A549 (cell line): ENCODE measurements at regions not wholly inside any gene's neighbourhood (a gene's known extent, or its start where the extent isn't known, plus 50 kb on each side); places are given as distances from the start of the nearest gene placed in this dataset.
"Not testable (repeated sequence)": the region's sequence is repeated elsewhere in the genome, so short reads cannot be mapped to it uniquely, and the experiment has no call there.

ENCODE experiments used
- ATAC-seq, 2 experiments: fragments of 200-7000 bp in 1 of 2; fragments of >200 bp in 1 of 2; cut with Nextera tagmentation in 1 of 2; cut with Tn5 transposase in 1 of 2; 3 replicates each; pipeline versions ENCODE4 v1.8.0 to v1.9.1; 2018 to 2020; ENCODE audit warnings: mild to moderate bottlenecking in 1 of 2, moderate library complexity in 1 of 2
- CTCF ChIA-PET: fragments of 300-600 bp; sonication (Branson Sonifier 250); formaldehyde crosslinking; extraction: SDS; loops from one replicate; lab custom pipeline; 2021; ENCODE audit warnings: antibody characterized with exemption, inconsistent platforms; lab: Yijun Ruan, JAX
- POLR2A ChIA-PET: fragments of 350-600 bp; formaldehyde crosslinking; extraction: SDS; loops from one replicate; lab custom pipeline; 2021; ENCODE audit warnings: antibody characterized with exemption, inconsistent platforms; lab: Yijun Ruan, JAX
- DNase-seq, 2 experiments: peaks; one replicate each; pipeline versions ENCODE4 v3.0.0 to v3.0.0-alpha.2; 2011 to 2016; ENCODE audit warnings: low read depth in 1 of 2, low spot score in 1 of 2
- FAIRE-seq: peaks from 2 replicates; lab custom pipeline; 2011; peaks lifted over from hg19 to GRCh38; lab: Jason Lieb, UNC
- H3K27ac ChIP-seq, 2 experiments: fragments of >200 bp; sonication (Bioruptor Twin); formaldehyde crosslinking; 3 replicates each; pipeline ENCODE4 v1.5.1; 2016 to 2017
- H3K4me1 ChIP-seq: fragments of >200 bp; sonication (Bioruptor Twin); formaldehyde crosslinking; 3 replicates; pipeline ENCODE4 v1.6.1; 2016
- H3K4me2 ChIP-seq: fragments of >200 bp; sonication (Bioruptor Twin); formaldehyde crosslinking; 3 replicates; pipeline ENCODE4 v1.6.1; 2016
- H3K4me3 ChIP-seq: fragments of >200 bp; sonication (Bioruptor Twin); formaldehyde crosslinking; 3 replicates; pipeline ENCODE4 v1.5.1; 2016
- H3K9me3 ChIP-seq: fragments of >200 bp; sonication (Bioruptor Twin); formaldehyde crosslinking; 3 replicates; pipeline ENCODE4 v1.6.1; 2016
- ATOH8 ChIP-seq: fragments of 250-450 bp; sonication (Bioruptor Pico); IDR thresholded peaks from 2 replicates; pipeline ENCODE4 v1.5.0; 2020; ENCODE audit warnings: low read depth, mild to moderate bottlenecking, moderate library complexity
- CHD2 ChIP-seq: fragments of 150-350 bp; IDR thresholded peaks from 2 replicates; pipeline ENCODE4 v1.6.1; 2014; ENCODE audit warnings: low read length; ENCODE audit not compliant: partially characterized antibody
- EHMT2 ChIP-seq: fragments of 200-600 bp; sonication (generic); IDR thresholded peaks from 2 replicates; pipeline ENCODE4 v1.6.1; 2016; ENCODE audit warnings: antibody characterized with exemption, low read depth, mild to moderate bottlenecking, moderate library complexity
- FOSL2 ChIP-seq, 2 experiments: fragments of 450-650 bp in 1 of 2; fragments of >200 bp in 1 of 2; sonication (Bioruptor Twin) in 1 of 2; formaldehyde crosslinking; IDR thresholded peaks; 2 replicates each; pipeline versions ENCODE4 v1.5.0 to v1.6.1; 2016 to 2020; ENCODE audit warnings: mild to moderate bottlenecking in 1 of 2, moderate library complexity in 1 of 2
- HMGXB4 ChIP-seq: fragments of 250-450 bp; sonication (Bioruptor Pico); IDR thresholded peaks from 2 replicates; pipeline ENCODE4 v1.5.0; 2021; ENCODE audit warnings: mild to moderate bottlenecking, moderate library complexity, borderline replicate concordance
- HOXB5 ChIP-seq: fragments of 250-450 bp; sonication (Bioruptor Pico); IDR thresholded peaks from 2 replicates; pipeline ENCODE4 v1.5.0; 2020; ENCODE audit warnings: mild to moderate bottlenecking, moderate library complexity
- JUN ChIP-seq, 2 experiments: fragments of >200 bp; sonication (Bioruptor Twin); formaldehyde crosslinking; IDR thresholded peaks; 2 replicates in 1 of 2; 3 replicates in 1 of 2; pipeline ENCODE4 v1.6.1; 2016 to 2017
- NFE2L2 ChIP-seq: fragments of 150-350 bp; conservative IDR thresholded peaks from 2 replicates; pipeline ENCODE4 v1.6.1; 2014; ENCODE audit warnings: low read length
- PBX3 ChIP-seq: IDR thresholded peaks from 2 replicates; pipeline ENCODE4 v1.6.1; 2012
- RARB ChIP-seq: fragments of 250-450 bp; sonication (Bioruptor Pico); IDR thresholded peaks from 2 replicates; pipeline ENCODE4 v1.8.0; 2021; ENCODE audit warnings: mild to moderate bottlenecking, moderate library complexity
- USF2 ChIP-seq: fragments of 450-650 bp; IDR thresholded peaks from 2 replicates; pipeline ENCODE4 v1.6.1; 2014; ENCODE audit warnings: antibody characterized with exemption
- ZSCAN20 ChIP-seq: fragments of 250-450 bp; sonication (Bioruptor Pico); IDR thresholded peaks from 2 replicates; pipeline ENCODE4 v1.8.0; 2022; ENCODE audit warnings: mild to moderate bottlenecking, moderate library complexity
- WGBS: methylation state at CpG from one replicate; pipeline ENCODE4 v1.1.6; 2017; ENCODE audit errors: missing lambda C conversion rate; 5-methylcytosine and 5-hydroxymethylcytosine counted together

- TF ChIP-seq NFE2L2 (no peak), HOXB5 (no peak), PBX3 (no peak)
Measured at GRCh38 chr18:62651276-62652056, 63.9 kb upstream of the PHLPP1 start (continued).

GRCh38 chr18:62652057-62652629, 63.2 kb upstream of the PHLPP1 start:
- DNase-seq, H3K27ac ChIP-seq, ATAC-seq, H3K4me1 ChIP-seq, FAIRE-seq, H3K4me3 ChIP-seq, H3K9me3 ChIP-seq, POLR2A ChIA-PET, H3K4me2 ChIP-seq: not testable (repeated sequence)
- 63% methylated on average over 13 of the region's 15 CpGs for WGBS
- CTCF ChIA-PET, result interaction anchor here (0.5 to 1.5 kb wide), 3 partner anchors 14 to 740 kb away, joined by 3 to 4 read pairs (median 3); no protein-coding TSS in a partner anchor

- no peak overlapping the region for H3K4me3 ChIP-seq
Measured at GRCh38 chr18:62655520-62656219, 59.7 kb upstream of the PHLPP1 start.

More at GRCh38 chr18:62655520-62656219, 59.7 kb upstream of the PHLPP1 start:
- CTCF ChIA-PET, result no interaction called here
- 70% methylated on average over 12 of the region's 15 CpGs for WGBS
- POLR2A ChIA-PET, result no interaction called here
- ATAC-seq (no peak), DNase-seq (no peak), FAIRE-seq (no peak)
- TF ChIP-seq ZSCAN20 (CRISPR knock-in tag), result no peak
- TF ChIP-seq ATOH8 (CRISPR knock-in tag), result no peak
- no peak for TF ChIP-seq USF2
- TF ChIP-seq RARB, result no peak
- TF ChIP-seq HMGXB4, result no peak
- no peak for TF ChIP-seq JUN (IDR thresholded peaks at IDR 0.05)
- TF ChIP-seq FOSL2 (IDR thresholded peaks at IDR 0.05), result no peak
- no peak for TF ChIP-seq FOSL2 (CRISPR knock-in tag; IDR thresholded peaks at IDR 0.05)
- no peak for TF ChIP-seq EHMT2
- no peak for TF ChIP-seq CHD2
- Histone ChIP-seq H3K4me1 (no peaks in the 10 kb centered on the region), H3K9me3 (no peaks in the 10 kb centered on the region), H3K27ac (no peak overlapping the region), H3K4me2 (no peak overlapping the region)
